ENCODE measurements at regions not wholly inside any gene's neighbourhood (a gene's known extent, or its start where the extent isn't known, plus 50 kb on each side); places are given as distances from the start of the nearest gene placed in this dataset.
"Not testable (repeated sequence)": the region's sequence is repeated elsewhere in the genome, so short reads cannot be mapped to it uniquely, and the experiment has no call there.

- DNase-seq (ENCODE audit: low read depth in 2 of 2) = no peak
Measured at GRCh38 chr10:44176311-44176710, 208.6 kb downstream of the CXCL12 start.

GRCh38 chr10:44173608-44173894, 211.3 kb downstream of the CXCL12 start:
- no peak for DNase-seq (ENCODE audit: low read depth in 2 of 2)

GRCh38 chr10:44172883-44173607, 211.9 kb downstream of the CXCL12 start:
- no peak for DNase-seq (ENCODE audit: low read depth in 2 of 2)

- no peak for DNase-seq (ENCODE audit: low read depth in 2 of 2)
Measured at GRCh38 chr10:44171765-44172164, 213.1 kb downstream of the CXCL12 start.

GRCh38 chr10:44168478-44168877, 216.4 kb downstream of the CXCL12 start:
- DNase-seq (ENCODE audit: low read depth in 2 of 2) = no peak

- no peak for DNase-seq (ENCODE audit: low read depth in 2 of 2)
Measured at GRCh38 chr10:44167752-44168151, 217.1 kb downstream of the CXCL12 start.

GRCh38 chr10:44166441-44166840, 218.5 kb downstream of the CXCL12 start:
- no peak for DNase-seq (ENCODE audit: low read depth in 2 of 2)

- no peak for DNase-seq (ENCODE audit: low read depth in 2 of 2)
Measured at GRCh38 chr10:44164251-44164956, 220.5 kb downstream of the CXCL12 start.

DNA sequence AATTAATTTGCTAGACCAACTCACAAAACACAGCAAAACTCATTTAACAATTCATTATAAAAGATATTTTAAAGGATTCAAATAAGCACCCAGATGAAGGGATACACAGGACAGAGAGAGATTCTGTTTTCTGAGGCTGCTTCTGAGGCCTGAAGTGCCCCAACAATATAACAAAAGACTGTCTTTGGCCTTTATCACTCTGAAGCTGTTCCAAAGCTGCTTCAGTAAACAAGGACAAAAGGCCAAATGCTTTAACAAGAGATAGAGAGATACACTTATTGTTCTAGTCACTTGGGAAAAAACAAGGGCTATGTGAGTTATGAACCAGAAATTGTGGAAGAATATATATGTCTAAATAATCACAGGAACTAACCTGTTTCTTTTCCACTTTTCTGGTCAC, 223.7 kb downstream of the CXCL12 start:
- no peak for DNase-seq (ENCODE audit: low read depth in 2 of 2)

DNA sequence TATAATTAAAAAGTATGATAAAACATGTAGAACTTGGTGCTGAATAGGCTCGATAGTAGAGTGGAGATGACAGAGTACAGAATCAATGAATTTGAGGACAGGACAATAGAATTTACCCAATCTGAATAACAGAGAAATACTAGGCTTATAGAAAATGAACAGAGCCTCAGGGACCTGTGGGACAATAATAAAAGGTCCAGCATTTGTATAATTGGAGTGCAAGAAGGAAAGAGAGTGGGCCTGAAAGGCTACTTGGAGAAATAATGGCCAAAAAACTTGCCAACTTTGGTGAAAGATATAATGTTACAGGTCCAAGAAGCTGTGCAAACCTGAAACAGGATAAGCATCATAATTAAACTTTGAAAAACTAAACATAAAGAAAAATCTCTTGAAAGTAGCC, 227.3 kb downstream of the CXCL12 start:
- DNase-seq (ENCODE audit: low read depth in 2 of 2) = no peak

GRCh38 chr10:44154956-44155355, 229.9 kb downstream of the CXCL12 start:
- no peak for DNase-seq (ENCODE audit: low read depth in 2 of 2)

DNA sequence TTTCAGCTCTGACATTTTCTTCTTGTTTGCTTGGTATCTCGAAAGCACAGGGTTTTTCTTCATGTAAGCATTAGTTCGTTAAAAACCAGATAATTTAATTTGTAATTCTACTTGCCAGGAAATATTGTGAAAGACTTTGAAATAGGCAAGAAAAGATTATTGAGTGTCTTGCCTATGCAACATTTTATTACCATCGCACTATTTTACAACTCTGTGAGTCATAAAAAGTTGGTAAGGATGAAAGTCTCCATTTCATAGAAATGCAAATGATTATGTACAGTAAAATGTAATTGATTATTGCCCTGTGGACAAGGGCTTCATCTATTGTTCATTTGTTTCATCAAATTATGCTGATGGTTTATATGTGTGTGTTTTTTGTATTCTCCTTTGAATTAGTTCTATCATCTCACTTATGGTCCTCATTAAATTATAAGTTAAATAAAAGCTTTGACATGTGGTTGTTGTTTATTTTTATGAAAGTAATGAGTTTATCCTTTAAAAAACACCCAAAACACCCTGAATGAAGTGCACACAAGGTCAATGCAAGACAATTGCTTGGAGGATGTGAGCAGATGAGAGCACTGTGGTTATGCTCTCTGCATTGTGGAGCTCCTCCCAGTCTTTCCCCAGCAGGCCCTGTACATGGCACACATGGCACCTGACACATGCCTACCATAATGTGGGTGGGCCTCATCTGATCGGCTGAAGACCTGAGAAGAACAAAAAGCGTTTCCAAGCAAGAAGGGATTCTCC, 230.8 kb downstream of the CXCL12 start:
- DNase-seq (ENCODE audit: low read depth in 2 of 2) = no peak

DNA sequence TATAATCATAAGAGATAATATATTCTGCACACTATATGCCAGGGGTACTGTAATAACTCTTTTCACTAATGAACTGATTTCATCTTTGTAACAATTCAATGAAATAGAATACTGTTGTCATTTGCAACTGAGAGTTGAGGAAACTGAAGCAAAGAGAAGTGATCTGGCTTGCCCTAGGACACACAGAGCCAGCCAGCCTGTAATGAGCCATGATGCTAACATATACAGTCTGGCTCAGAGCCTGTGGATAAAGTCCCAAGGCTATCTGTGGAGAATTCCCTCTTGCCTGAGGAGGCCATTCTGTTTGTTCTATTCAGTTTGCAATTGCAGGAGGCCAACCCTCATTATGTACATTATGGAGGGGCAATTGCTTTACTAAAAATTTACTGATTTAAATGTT, 241.3 kb downstream of the CXCL12 start:
- DNase-seq (ENCODE audit: low read depth in 2 of 2) = no peak

DNA sequence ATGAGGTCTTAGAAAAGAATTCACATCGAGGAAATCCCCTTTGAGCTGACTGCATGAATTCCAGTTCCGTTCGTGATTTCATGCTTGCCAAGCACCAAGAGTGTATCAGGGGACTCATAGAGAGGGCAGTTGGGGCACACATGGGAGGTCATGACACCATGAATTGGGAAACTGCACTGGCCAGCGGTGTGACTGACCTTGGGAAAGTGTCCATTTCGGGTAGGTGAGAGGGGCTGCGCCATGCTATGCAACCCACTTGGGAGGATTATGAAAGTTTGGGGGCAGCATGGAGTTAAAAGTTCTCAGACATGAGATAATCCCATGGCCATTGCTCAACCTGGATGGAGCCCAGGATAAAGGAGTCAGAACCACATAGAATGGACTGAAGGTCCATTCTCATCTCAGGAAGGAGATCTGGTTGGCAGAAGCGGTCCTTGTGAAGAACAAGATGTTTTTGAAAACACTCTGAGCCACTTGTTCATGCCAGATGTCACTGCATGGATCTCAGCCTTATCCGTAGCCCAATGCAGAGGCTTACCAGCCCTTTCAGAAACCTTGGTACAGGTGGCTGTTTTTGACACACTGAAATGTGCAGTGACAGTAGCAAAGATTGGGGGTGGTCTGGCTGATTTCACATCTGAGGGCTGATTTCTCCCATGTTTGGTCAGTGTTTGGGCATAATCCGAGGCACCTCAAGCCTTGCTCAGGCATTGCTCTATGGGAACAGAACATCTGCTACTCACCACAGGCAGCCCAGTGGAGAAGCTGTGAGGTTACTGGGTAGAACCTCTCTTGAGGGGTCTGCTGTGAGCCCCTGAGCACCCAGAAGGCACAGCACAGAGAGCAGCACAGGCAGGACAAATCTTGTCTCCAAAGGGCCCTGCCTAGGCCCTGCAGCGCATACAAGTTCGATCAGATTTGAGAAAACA, 252.3 kb downstream of the CXCL12 start:
- DNase-seq (ENCODE audit: low read depth in 2 of 2) = no peak

GRCh38 chr10:44126291-44126717, 258.6 kb downstream of the CXCL12 start:
- no peak for DNase-seq (ENCODE audit: low read depth in 2 of 2)

GRCh38 chr10:44125879-44126278, 259.0 kb downstream of the CXCL12 start:
- DNase-seq (ENCODE audit: low read depth in 2 of 2) = no peak

DNA sequence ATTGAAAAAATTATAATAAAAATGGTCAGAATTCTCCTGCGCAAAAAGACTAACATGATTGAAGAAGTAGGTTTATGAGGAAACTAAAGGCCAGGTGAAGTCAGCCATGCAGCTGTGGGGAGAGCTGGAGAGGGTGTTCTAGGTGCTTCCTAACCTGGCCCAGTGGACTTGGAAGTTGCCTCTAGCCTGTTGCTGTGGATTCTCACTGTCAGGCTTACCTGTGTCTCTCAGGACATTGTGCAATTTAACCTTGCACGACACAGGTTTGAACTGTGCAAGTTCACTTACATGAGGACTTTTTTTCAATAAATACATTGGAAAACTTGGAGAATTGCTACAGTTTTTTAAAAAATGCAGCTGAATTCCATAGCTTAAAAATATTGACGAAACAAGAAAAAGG, 266.4 kb downstream of the CXCL12 start:
- DNase-seq (ENCODE audit: low read depth in 2 of 2) = no peak

DNA sequence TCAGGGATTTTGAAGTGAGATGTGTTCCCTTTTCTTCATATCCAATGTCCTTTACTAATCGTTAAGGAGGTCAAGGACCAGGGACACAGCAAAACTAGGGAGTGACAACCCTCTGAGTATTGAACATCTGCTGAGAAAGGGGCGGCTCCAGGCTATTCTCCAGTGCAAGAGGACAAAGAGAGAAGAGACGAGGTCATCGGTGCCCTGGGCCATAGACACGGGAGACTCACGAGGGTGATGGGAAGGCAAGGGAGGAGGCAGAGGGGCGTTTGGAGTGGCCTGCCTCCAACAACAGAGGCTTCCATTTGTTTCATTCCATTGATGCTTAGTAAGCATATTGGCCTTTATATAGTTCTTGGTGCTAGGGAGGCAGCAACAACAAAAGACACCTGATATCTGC, 268.4 kb downstream of the CXCL12 start:
- DNase-seq (ENCODE audit: low read depth in 2 of 2) = no peak

DNA sequence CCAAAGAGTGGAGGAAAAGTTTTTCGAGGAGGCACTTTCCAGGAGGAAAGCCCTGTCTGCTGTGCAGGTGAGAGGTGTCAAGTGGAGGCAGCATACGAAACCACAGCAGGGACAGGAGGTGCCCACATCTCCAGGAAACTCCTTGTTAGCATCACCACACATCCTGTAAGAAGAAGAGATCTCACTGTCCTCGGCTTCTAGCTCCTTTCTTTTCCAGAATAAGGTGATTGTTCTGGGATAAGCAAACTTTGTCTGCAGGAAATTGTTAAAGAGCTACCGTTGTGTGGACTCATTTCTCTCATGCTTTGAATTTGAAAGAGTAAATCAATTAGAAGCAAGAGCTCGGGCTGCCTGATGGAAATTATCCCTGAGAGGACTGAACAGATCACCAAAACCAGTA, 269.4 kb downstream of the CXCL12 start:
- no peak for DNase-seq (ENCODE audit: low read depth in 2 of 2)

DNA sequence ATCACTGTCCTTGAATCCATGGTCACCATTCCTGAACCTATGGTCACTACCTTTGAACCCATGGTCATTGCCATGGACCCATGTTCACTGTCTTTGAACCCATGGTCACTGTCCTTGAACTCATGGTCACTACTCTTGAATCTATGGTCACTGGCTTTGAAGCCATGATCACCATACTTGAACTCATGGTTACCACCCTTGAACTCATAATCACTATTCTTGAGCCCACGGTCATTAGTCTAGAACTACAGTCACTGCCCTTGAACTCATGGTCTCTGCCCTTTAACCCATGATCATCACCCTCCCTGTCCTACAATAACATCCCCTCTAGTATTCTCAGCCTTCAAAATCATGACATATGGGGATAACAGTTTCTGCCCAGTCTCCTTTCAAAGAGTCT, 270.5 kb downstream of the CXCL12 start:
- DNase-seq (ENCODE audit: low read depth in 2 of 2) = no peak

DNA sequence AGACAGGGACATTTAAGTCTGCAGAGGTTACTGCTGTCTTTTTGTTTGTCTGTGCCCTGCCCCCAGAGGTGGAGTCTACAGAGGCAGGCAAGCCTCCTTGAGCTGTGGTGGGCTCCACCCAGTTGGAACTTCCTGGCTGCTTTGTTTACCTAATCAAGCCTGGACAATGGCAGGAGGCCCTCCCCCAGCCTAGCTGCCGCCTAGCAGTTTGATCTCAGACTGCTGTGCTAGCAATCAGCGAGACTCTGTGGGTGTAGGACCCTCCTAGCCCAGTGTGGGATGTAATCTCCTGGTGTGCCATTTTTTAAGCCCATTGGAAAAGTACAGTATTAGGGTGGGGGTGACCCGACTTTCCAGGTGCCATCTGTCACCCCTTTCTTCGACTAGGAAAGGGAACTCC, 272.6 kb downstream of the CXCL12 start:
- not testable (repeated sequence) for DNase-seq (ENCODE audit: low read depth in 2 of 2)

GRCh38 chr10:44105696-44106095, 279.2 kb downstream of the CXCL12 start:
- no peak for DNase-seq (ENCODE audit: low read depth in 2 of 2)
